GM12892 (cell line): ENCODE measurements at regions not wholly inside any gene's neighbourhood (a gene's known extent, or its start where the extent isn't known, plus 50 kb on each side); places are given as distances from the start of the nearest gene placed in this dataset.

ENCODE experiments used
- POLR2AphosphoS5 ChIP-seq: IDR thresholded peaks from 2 replicates; pipeline ENCODE4 v1.6.1; 2011; ENCODE audit warnings: low read depth, low read length, control low read depth
- TAF1 ChIP-seq: IDR thresholded peaks from 2 replicates; pipeline ENCODE4 v1.6.1; 2011; ENCODE audit warnings: low read depth, mild to moderate bottlenecking, control low read depth, low read length, borderline replicate concordance

DNA sequence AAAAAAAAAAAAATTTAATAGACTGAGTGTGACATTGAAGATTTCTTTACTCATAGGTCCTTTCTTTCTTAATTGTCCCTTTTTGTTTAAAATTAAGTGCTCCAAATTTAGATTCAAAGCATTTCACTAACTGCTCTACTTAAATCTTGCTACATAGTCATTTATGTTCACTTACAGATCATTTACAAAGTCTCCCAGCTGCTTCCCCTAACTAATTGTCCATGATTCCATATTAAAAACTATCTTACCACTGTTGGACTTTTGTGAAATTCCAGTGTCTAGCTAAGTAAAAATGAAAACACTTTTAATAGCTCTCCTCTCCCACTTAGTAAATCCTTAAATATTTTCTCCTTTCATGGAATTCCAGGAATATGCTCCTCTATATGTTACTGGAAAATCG lies 850.5 kb downstream of the NR2F1-AS1 start:
- no peak for TF ChIP-seq POLR2AphosphoS5
- no peak for TF ChIP-seq TAF1
